WTC11 (cell line): ENCODE measurements at regions not wholly inside any gene's neighbourhood (a gene's known extent, or its start where the extent isn't known, plus 50 kb on each side); places are given as distances from the start of the nearest gene placed in this dataset.

Experiments
- ATAC-seq: fragments of 200-7000 bp; cut with Tn5 transposase; 2 replicates; pipeline ENCODE4 v1.10.0; 2021; ENCODE audit warnings: mild to moderate bottlenecking, moderate library complexity
- CTCF ChIA-PET: fragments of 300-600 bp; sonication (Branson Sonifier 250); formaldehyde crosslinking; loops from one replicate; lab custom pipeline; 2021; ENCODE audit warnings: antibody characterized with exemption; lab: Charles Lee
- POLR2A ChIA-PET: fragments of 350-600 bp; sonication (Branson Sonifier 250); formaldehyde crosslinking; loops from one replicate; lab custom pipeline; 2021; ENCODE audit warnings: antibody characterized with exemption; lab: Charles Lee
- DNase-seq: peaks from one replicate; pipeline ENCODE4 v3.0.0; 2021; ENCODE audit warnings: low spot score
- H3K27ac Mint-ChIP-seq: 2 replicates; pipeline ENCODE4 v1.8.0; 2021; ENCODE audit warnings: mixed read lengths
- H3K27me3 Mint-ChIP-seq: 2 replicates; pipeline ENCODE4 v1.8.0; 2021; ENCODE audit warnings: low read depth, mild to moderate bottlenecking, moderate library complexity, mixed read lengths
- H3K36me3 Mint-ChIP-seq: 2 replicates; pipeline ENCODE4 v1.8.0; 2021; ENCODE audit warnings: mixed read lengths
- H3K4me1 Mint-ChIP-seq: 2 replicates; pipeline ENCODE4 v1.8.0; 2022; ENCODE audit warnings: mixed read lengths
- H3K4me3 Mint-ChIP-seq: 2 replicates; pipeline ENCODE4 v1.8.0; 2021; ENCODE audit warnings: mild to moderate bottlenecking, moderate library complexity, mixed read lengths
- H3K9me3 Mint-ChIP-seq: 2 replicates; pipeline ENCODE4 v1.8.0; 2021; ENCODE audit warnings: mixed read lengths
- ATF1 ChIP-seq: sonication (generic); formaldehyde crosslinking; IDR thresholded peaks from 2 replicates; pipeline ENCODE4 v1.8.1; 2023; ENCODE audit warnings: mild to moderate bottlenecking, moderate library complexity, missing genetic modification reagents
- FOXJ3 ChIP-seq: sonication (generic); formaldehyde crosslinking; IDR thresholded peaks from 2 replicates; pipeline ENCODE4 v1.9.0; 2021; ENCODE audit warnings: missing genetic modification reagents, mild to moderate bottlenecking, borderline replicate concordance
- FOXP1 ChIP-seq: sonication (generic); formaldehyde crosslinking; IDR thresholded peaks from 2 replicates; pipeline ENCODE4 v1.8.0; 2022; ENCODE audit warnings: missing genetic modification reagents, mild to moderate bottlenecking, moderate library complexity, borderline replicate concordance
- NFYB ChIP-seq: sonication (generic); formaldehyde crosslinking; conservative IDR thresholded peaks from 2 replicates; pipeline ENCODE4 v1.8.0; 2022; ENCODE audit warnings: low read depth, missing genetic modification reagents
- RELA ChIP-seq: sonication (generic); formaldehyde crosslinking; IDR thresholded peaks from 2 replicates; pipeline ENCODE4 v1.8.1; 2022; ENCODE audit warnings: missing genetic modification reagents, mild to moderate bottlenecking, borderline replicate concordance
- RORB ChIP-seq: fragments of 250-450 bp; sonication (Bioruptor Pico); IDR thresholded peaks from 2 replicates; pipeline ENCODE4 v1.9.0; 2021; ENCODE audit warnings: mild to moderate bottlenecking
- SMAD3 ChIP-seq: sonication (generic); formaldehyde crosslinking; IDR thresholded peaks from 2 replicates; pipeline ENCODE4 v1.8.0; 2022; ENCODE audit warnings: missing genetic modification reagents, mild to moderate bottlenecking, borderline replicate concordance
- SP1 ChIP-seq: sonication (generic); formaldehyde crosslinking; conservative IDR thresholded peaks from 2 replicates; pipeline ENCODE4 v1.8.1; 2022; ENCODE audit warnings: missing genetic modification reagents
- ZNF138 ChIP-seq: sonication (generic); formaldehyde crosslinking; conservative IDR thresholded peaks from 2 replicates; pipeline ENCODE4 v1.8.1; 2022; ENCODE audit warnings: mild to moderate bottlenecking, moderate library complexity, missing genetic modification reagents
- ZNF232 ChIP-seq: sonication (generic); formaldehyde crosslinking; IDR thresholded peaks from 2 replicates; pipeline ENCODE4 v1.8.0; 2022; ENCODE audit warnings: mild to moderate bottlenecking, missing genetic modification reagents
- TF ChIP-seq, protein P1 (sequence below): sonication (generic); formaldehyde crosslinking; IDR thresholded peaks from 2 replicates; pipeline ENCODE4 v1.8.1; 2022; ENCODE audit warnings: low read depth, missing genetic modification reagents, borderline replicate concordance
- TF ChIP-seq, protein P2 (sequence below): fragments of 250-450 bp; sonication (Bioruptor Pico); IDR thresholded peaks from 2 replicates; pipeline ENCODE4 v1.8.0; 2021; ENCODE audit warnings: mild to moderate bottlenecking
- TF ChIP-seq, protein P3 (sequence below): fragments of 250-450 bp; sonication (Bioruptor Pico); IDR thresholded peaks from 2 replicates; pipeline ENCODE4 v1.9.0; 2021; ENCODE audit warnings: mild to moderate bottlenecking
- TF ChIP-seq, protein P4 (sequence below): fragments of 250-450 bp; sonication (Bioruptor Pico); IDR thresholded peaks from 2 replicates; pipeline ENCODE4 v1.9.0; 2021; ENCODE audit warnings: moderate library complexity, mild to moderate bottlenecking, inconsistent platforms, borderline replicate concordance
- TF ChIP-seq, protein P5 (sequence below): sonication (generic); formaldehyde crosslinking; IDR thresholded peaks from 2 replicates; pipeline ENCODE4 v1.8.0; 2022; ENCODE audit warnings: mild to moderate bottlenecking, missing genetic modification reagents
- TF ChIP-seq, protein P6 (sequence below): sonication (generic); formaldehyde crosslinking; IDR thresholded peaks from 2 replicates; pipeline ENCODE4 v1.8.0; 2023; ENCODE audit warnings: missing genetic modification reagents, mild to moderate bottlenecking, borderline replicate concordance

DNA sequence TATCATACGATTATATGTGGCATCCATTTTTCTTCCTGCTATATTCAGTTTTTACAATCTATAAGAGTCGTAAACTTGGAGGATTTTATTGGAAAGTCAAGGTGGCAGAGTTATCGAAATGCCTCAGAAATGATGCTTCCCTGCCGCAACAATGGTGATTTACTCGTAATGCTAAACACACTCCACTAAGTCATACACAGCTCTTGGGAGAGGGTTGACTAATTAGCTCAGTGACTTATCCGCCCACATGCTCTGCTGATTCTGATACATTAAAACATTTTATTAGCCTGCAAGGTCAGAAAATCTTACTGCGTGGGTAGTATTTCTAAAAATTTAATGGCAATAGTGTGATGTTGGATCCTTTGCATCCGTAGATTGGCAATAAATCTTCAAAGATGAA, 420.1 kb downstream of the ARAP2 start (continued):
- TF ChIP-seq, protein P1, sequence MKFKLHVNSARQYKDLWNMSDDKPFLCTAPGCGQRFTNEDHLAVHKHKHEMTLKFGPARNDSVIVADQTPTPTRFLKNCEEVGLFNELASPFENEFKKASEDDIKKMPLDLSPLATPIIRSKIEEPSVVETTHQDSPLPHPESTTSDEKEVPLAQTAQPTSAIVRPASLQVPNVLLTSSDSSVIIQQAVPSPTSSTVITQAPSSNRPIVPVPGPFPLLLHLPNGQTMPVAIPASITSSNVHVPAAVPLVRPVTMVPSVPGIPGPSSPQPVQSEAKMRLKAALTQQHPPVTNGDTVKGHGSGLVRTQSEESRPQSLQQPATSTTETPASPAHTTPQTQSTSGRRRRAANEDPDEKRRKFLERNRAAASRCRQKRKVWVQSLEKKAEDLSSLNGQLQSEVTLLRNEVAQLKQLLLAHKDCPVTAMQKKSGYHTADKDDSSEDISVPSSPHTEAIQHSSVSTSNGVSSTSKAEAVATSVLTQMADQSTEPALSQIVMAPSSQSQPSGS (CRISPR knock-in tag), result no peak
- TF ChIP-seq SMAD3 (CRISPR knock-in tag), result no peak
- TF ChIP-seq, protein P2, sequence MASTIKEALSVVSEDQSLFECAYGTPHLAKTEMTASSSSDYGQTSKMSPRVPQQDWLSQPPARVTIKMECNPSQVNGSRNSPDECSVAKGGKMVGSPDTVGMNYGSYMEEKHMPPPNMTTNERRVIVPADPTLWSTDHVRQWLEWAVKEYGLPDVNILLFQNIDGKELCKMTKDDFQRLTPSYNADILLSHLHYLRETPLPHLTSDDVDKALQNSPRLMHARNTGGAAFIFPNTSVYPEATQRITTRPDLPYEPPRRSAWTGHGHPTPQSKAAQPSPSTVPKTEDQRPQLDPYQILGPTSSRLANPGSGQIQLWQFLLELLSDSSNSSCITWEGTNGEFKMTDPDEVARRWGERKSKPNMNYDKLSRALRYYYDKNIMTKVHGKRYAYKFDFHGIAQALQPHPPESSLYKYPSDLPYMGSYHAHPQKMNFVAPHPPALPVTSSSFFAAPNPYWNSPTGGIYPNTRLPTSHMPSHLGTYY (CRISPR knock-in tag), result no peak
- TF ChIP-seq FOXP1 (CRISPR knock-in tag), result no peak
- TF ChIP-seq RORB (CRISPR knock-in tag), result no peak
- TF ChIP-seq SP1 (CRISPR knock-in tag), result no peak
- no peak for TF ChIP-seq ZNF138 (CRISPR knock-in tag)
- no peak for TF ChIP-seq NFYB (CRISPR knock-in tag)
- TF ChIP-seq, protein P3, sequence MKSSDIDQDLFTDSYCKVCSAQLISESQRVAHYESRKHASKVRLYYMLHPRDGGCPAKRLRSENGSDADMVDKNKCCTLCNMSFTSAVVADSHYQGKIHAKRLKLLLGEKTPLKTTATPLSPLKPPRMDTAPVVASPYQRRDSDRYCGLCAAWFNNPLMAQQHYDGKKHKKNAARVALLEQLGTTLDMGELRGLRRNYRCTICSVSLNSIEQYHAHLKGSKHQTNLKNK (CRISPR knock-in tag), result no peak

DNA sequence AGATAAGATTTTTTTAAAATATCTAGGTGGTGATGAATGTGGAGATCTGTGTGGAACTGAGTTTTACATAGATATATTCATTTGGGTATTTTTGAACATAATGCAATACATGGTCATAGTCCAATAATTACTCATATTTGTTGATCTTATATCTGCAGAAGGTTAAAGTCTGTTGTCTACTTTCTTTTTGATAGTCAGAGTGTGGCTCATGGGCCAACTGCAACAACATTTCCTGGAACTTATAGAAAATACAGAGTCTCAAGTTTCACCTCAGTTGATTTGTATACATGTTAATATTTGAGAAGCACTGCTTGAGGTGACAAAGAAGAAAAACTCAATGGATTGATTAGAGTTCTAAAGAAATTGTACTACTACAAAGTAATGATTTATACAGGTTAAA, 408.4 kb downstream of the ARAP2 start:
- POLR2A ChIA-PET, result no interaction called here
- Mint-ChIP-seq H3K27me3 (no peaks in the 10 kb centered on the region), H3K27ac (no peak overlapping the region), H3K4me1 (no peaks in the 10 kb centered on the region), H3K9me3 (peaks cover 23% of the 10 kb centered on the region; the same call in 1 of the 2 replicates), H3K36me3 (no peaks in the 10 kb centered on the region; the same call in 1 of the 2 replicates), H3K4me3 (no peak overlapping the region)
- DNase-seq (no peak), ATAC-seq (no peak)
- CTCF ChIA-PET, result no interaction called here
- TF ChIP-seq FOXJ3 (CRISPR knock-in tag) (no peak), FOXP1 (CRISPR knock-in tag) (no peak), ZNF232 (CRISPR knock-in tag) (no peak), RELA (CRISPR knock-in tag) (no peak), ATF1 (no peak)
- TF ChIP-seq, protein P4, sequence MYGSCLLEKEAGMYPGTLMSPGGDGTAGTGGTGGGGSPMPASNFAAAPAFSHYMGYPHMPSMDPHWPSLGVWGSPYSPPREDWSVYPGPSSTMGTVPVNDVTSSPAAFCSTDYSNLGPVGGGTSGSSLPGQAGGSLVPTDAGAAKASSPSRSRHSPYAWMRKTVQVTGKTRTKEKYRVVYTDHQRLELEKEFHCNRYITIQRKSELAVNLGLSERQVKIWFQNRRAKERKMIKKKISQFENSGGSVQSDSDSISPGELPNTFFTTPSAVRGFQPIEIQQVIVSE (CRISPR knock-in tag), result no peak
- TF ChIP-seq, protein P1 (CRISPR knock-in tag), result no peak
- TF ChIP-seq, protein P2 (CRISPR knock-in tag), result no peak

DNA sequence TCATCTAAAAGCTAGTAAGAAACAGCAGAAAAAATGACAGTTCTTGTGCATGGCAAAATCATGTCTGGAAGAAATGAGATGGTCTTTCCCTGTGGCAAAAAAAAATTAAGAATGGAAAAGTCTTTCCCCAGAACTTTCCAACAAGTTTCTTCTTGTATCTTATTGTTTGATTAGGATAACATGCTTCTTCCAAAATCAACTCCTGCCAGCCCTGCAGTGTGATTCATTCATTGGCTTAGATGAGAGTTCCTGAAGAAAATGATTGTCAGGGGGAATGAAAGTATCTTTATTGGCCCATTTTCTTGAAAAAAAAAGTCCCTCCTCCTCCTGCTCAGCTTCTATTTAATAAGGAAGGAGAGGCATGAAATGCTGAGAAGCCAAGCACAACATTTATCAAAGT, 407.7 kb downstream of the ARAP2 start:
- no peak overlapping the region for H3K4me3 Mint-ChIP-seq
- POLR2A ChIA-PET, result no interaction called here
- DNase-seq, result no peak
- H3K27me3 Mint-ChIP-seq, result no peaks in the 10 kb centered on the region
- ATAC-seq, result no peak
- CTCF ChIA-PET, result no interaction called here
- no peaks in the 10 kb centered on the region; the same call in 1 of the 2 replicates for H3K36me3 Mint-ChIP-seq
- no peak overlapping the region for H3K27ac Mint-ChIP-seq
- peaks cover 23% of the 10 kb centered on the region; the same call in 1 of the 2 replicates for H3K9me3 Mint-ChIP-seq
- no peaks in the 10 kb centered on the region for H3K4me1 Mint-ChIP-seq
- TF ChIP-seq, protein P5, sequence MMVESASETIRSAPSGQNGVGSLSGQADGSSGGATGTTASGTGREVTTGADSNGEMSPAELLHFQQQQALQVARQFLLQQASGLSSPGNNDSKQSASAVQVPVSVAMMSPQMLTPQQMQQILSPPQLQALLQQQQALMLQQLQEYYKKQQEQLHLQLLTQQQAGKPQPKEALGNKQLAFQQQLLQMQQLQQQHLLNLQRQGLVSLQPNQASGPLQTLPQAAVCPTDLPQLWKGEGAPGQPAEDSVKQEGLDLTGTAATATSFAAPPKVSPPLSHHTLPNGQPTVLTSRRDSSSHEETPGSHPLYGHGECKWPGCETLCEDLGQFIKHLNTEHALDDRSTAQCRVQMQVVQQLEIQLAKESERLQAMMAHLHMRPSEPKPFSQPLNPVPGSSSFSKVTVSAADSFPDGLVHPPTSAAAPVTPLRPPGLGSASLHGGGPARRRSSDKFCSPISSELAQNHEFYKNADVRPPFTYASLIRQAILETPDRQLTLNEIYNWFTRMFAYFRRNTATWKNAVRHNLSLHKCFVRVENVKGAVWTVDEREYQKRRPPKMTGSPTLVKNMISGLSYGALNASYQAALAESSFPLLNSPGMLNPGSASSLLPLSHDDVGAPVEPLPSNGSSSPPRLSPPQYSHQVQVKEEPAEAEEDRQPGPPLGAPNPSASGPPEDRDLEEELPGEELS (CRISPR knock-in tag), result no peak
- TF ChIP-seq, protein P6, sequence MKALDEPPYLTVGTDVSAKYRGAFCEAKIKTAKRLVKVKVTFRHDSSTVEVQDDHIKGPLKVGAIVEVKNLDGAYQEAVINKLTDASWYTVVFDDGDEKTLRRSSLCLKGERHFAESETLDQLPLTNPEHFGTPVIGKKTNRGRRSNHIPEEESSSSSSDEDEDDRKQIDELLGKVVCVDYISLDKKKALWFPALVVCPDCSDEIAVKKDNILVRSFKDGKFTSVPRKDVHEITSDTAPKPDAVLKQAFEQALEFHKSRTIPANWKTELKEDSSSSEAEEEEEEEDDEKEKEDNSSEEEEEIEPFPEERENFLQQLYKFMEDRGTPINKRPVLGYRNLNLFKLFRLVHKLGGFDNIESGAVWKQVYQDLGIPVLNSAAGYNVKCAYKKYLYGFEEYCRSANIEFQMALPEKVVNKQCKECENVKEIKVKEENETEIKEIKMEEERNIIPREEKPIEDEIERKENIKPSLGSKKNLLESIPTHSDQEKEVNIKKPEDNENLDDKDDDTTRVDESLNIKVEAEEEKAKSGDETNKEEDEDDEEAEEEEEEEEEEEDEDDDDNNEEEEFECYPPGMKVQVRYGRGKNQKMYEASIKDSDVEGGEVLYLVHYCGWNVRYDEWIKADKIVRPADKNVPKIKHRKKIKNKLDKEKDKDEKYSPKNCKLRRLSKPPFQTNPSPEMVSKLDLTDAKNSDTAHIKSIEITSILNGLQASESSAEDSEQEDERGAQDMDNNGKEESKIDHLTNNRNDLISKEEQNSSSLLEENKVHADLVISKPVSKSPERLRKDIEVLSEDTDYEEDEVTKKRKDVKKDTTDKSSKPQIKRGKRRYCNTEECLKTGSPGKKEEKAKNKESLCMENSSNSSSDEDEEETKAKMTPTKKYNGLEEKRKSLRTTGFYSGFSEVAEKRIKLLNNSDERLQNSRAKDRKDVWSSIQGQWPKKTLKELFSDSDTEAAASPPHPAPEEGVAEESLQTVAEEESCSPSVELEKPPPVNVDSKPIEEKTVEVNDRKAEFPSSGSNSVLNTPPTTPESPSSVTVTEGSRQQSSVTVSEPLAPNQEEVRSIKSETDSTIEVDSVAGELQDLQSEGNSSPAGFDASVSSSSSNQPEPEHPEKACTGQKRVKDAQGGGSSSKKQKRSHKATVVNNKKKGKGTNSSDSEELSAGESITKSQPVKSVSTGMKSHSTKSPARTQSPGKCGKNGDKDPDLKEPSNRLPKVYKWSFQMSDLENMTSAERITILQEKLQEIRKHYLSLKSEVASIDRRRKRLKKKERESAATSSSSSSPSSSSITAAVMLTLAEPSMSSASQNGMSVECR, result no peak
